ENCODE measurements at regions not wholly inside any gene's neighbourhood (a gene's known extent, or its start where the extent isn't known, plus 50 kb on each side); places are given as distances from the start of the nearest gene placed in this dataset.

GRCh38 chr16:87006789-87007745, 310.1 kb downstream of the C16orf95 start:
- DNase-seq (ENCODE audit: low read depth, low spot score): no peak
- in situ Hi-C loops (cut with HindIII; ENCODE audit: low pct_unique_long_range_greater_than_20kb, low sequenced_read_pairs): no loop called here

- in situ Hi-C loops (cut with HindIII; ENCODE audit: low pct_unique_long_range_greater_than_20kb, low sequenced_read_pairs): no loop called here
- no peak for DNase-seq (ENCODE audit: low read depth, low spot score)
These were observed 309.3 kb downstream of the C16orf95 start for GRCh38 chr16:87007907-87008306.

- DNase-seq (ENCODE audit: low read depth, low spot score): no peak
- in situ Hi-C loops (cut with HindIII; ENCODE audit: low pct_unique_long_range_greater_than_20kb, low sequenced_read_pairs): no loop called here
These were observed 308.5 kb downstream of the C16orf95 start for GRCh38 chr16:87008664-87009063.

- DNase-seq (ENCODE audit: low read depth, low spot score): no peak
- in situ Hi-C loops (cut with HindIII; ENCODE audit: low pct_unique_long_range_greater_than_20kb, low sequenced_read_pairs): no loop called here
These were observed 303.9 kb downstream of the C16orf95 start for GRCh38 chr16:87012954-87013938.

- in situ Hi-C loops (cut with HindIII; ENCODE audit: low pct_unique_long_range_greater_than_20kb, low sequenced_read_pairs): no loop called here
- no peak for DNase-seq (ENCODE audit: low read depth, low spot score)
These were observed 303.1 kb downstream of the C16orf95 start for GRCh38 chr16:87014112-87014511.

- DNase-seq (ENCODE audit: low read depth, low spot score): no peak
- in situ Hi-C loops (cut with HindIII; ENCODE audit: low pct_unique_long_range_greater_than_20kb, low sequenced_read_pairs): no loop called here
These were observed 302.2 kb downstream of the C16orf95 start for GRCh38 chr16:87015021-87015420.

GRCh38 chr16:87016046-87017035, 300.9 kb downstream of the C16orf95 start:
- DNase-seq (ENCODE audit: low read depth, low spot score): no peak
- in situ Hi-C loops (cut with HindIII; ENCODE audit: low pct_unique_long_range_greater_than_20kb, low sequenced_read_pairs): no loop called here

GRCh38 chr16:87017371-87018012, 299.7 kb downstream of the C16orf95 start:
- in situ Hi-C loops (cut with HindIII; ENCODE audit: low pct_unique_long_range_greater_than_20kb, low sequenced_read_pairs): no loop called here

GRCh38 chr16:87025676-87026075, 291.5 kb downstream of the C16orf95 start:
- DNase-seq (ENCODE audit: low read depth, low spot score): no peak
- in situ Hi-C loops (cut with HindIII; ENCODE audit: low pct_unique_long_range_greater_than_20kb, low sequenced_read_pairs): no loop called here

More at GRCh38 chr16:87017371-87018012, 299.7 kb downstream of the C16orf95 start:
- peak; percentile 46 for DNase-seq (ENCODE audit: low read depth, low spot score)

GRCh38 chr16:87027056-87027616, 290.1 kb downstream of the C16orf95 start:
- in situ Hi-C loops (cut with HindIII; ENCODE audit: low pct_unique_long_range_greater_than_20kb, low sequenced_read_pairs): no loop called here
- DNase-seq (ENCODE audit: low read depth, low spot score): no peak

GRCh38 chr16:87028481-87029320, 288.5 kb downstream of the C16orf95 start:
- DNase-seq (ENCODE audit: low read depth, low spot score): no peak
- in situ Hi-C loops (cut with HindIII; ENCODE audit: low pct_unique_long_range_greater_than_20kb, low sequenced_read_pairs): no loop called here

- no peak for DNase-seq (ENCODE audit: low read depth, low spot score)
- in situ Hi-C loops (cut with HindIII; ENCODE audit: low pct_unique_long_range_greater_than_20kb, low sequenced_read_pairs): no loop called here
These were observed 284.6 kb downstream of the C16orf95 start for GRCh38 chr16:87032554-87032953.

- no peak for DNase-seq (ENCODE audit: low read depth, low spot score)
- in situ Hi-C loops (cut with HindIII; ENCODE audit: low pct_unique_long_range_greater_than_20kb, low sequenced_read_pairs): no loop called here
These were observed 284.1 kb downstream of the C16orf95 start for GRCh38 chr16:87033021-87033471.

GRCh38 chr16:87033541-87034300, 283.5 kb downstream of the C16orf95 start:
- DNase-seq (ENCODE audit: low read depth, low spot score): no peak

GRCh38 chr16:87034317-87034716, 282.9 kb downstream of the C16orf95 start:
- in situ Hi-C loops (cut with HindIII; ENCODE audit: low pct_unique_long_range_greater_than_20kb, low sequenced_read_pairs): no loop called here
- no peak for DNase-seq (ENCODE audit: low read depth, low spot score)

More at GRCh38 chr16:87033541-87034300, 283.5 kb downstream of the C16orf95 start:
- in situ Hi-C loops (cut with HindIII; ENCODE audit: low pct_unique_long_range_greater_than_20kb, low sequenced_read_pairs): no loop called here

All from SK-MEL-5 (cell line).